ENCODE measurements at regions not wholly inside any gene's neighbourhood (a gene's known extent, or its start where the extent isn't known, plus 50 kb on each side); places are given as distances from the start of the nearest gene placed in this dataset.

- peak overlapping the region in 1 of 2 experiments; percentile 43; a peak in 2 of 4 replicates for H3K4me3 ChIP-seq (replicated peaks in 1 of 2; ENCODE audit: low read depth in 1 of 2, low read length in 2 of 2)
- H3K27ac ChIP-seq (ENCODE audit: low read depth, low read length) = peak overlapping the region; percentile 53; the same call in 1 of the 2 replicates
- H3K27me3 ChIP-seq (ENCODE audit: insufficient read depth, low read length) = no peaks in the 10 kb centered on the region
- H4K20me1 ChIP-seq (ENCODE audit: insufficient read depth) = no peaks in the 10 kb centered on the region
- H2AFZ ChIP-seq (ENCODE audit: low read depth, low read length, poor library complexity, severe bottlenecking) = peak overlapping the region; percentile 89
- ChIA-PET CTCF (interaction anchor here (2.0 kb wide), 1 partner anchor 285 kb away, joined by 5 read pairs; no protein-coding TSS in a partner anchor), RAD21 (ENCODE audit: low non-redundant PET in 1 of 2, low total read pairs in 2 of 2, uncharacterized antibody in 2 of 2, unreplicated experiment in 2 of 2) (no interaction called here), POLR2A (interaction anchor here (0.6 kb wide), 1 partner anchor 624 kb away, joined by 3 read pairs; no protein-coding TSS in a partner anchor)
- intact Hi-C loops (cut with micrococcal nuclease) = loop anchor here (1.0 to 10.0 kb wide), 3 partner anchors 273 to 600 kb away; partner anchors contain the start of genes ATE1 and FGFR2
- peak; percentile 75 for DNase-seq (ENCODE audit: low read depth, low spot score)
- no peaks in the 10 kb centered on the region for H3K9me3 ChIP-seq (ENCODE audit: control insufficient read depth in 1 of 2, insufficient read depth in 1 of 2, low read depth in 1 of 2, low read length in 2 of 2)
- peak; percentile 81 for ATAC-seq
- H3K9me2 ChIP-seq (ENCODE audit: insufficient read depth) = no peaks in the 10 kb centered on the region
- H3K9ac ChIP-seq (ENCODE audit: low read length) = no peak overlapping the region
- no TSS peak for BruUV-seq (replicated peaks)
- peak overlapping the region; percentile 78 for H3K4me2 ChIP-seq (ENCODE audit: low read length)
- H3K4me1 ChIP-seq (ENCODE audit: control insufficient read depth in 1 of 2, insufficient read depth in 2 of 2, low read length in 2 of 2) = peaks cover 34 to 47% of the 10 kb centered on the region in 2 experiments
- no peaks in the 10 kb centered on the region for H3K79me2 ChIP-seq (ENCODE audit: insufficient read depth, low read length)
- no peaks in the 10 kb centered on the region for H3K36me3 ChIP-seq (ENCODE audit: control insufficient read depth in 1 of 2, insufficient read depth in 2 of 2, low read length in 2 of 2)
- no peak for TF ChIP-seq EGR1 (IDR thresholded peaks at IDR 0.05; ENCODE audit: low read depth)
- TF ChIP-seq SRF (IDR thresholded peaks at IDR 0.05; ENCODE audit: low read depth) = no peak
- TF ChIP-seq ZBTB33 (IDR thresholded peaks at IDR 0.05; ENCODE audit: extremely low read depth, insufficient replicate concordance, low read length) = no peak
- no peak for TF ChIP-seq CTCF (IDR thresholded peaks at IDR 0.05 in 2 of 3, conservative IDR thresholded peaks at IDR 0.05 in 1 of 3; ENCODE audit: borderline replicate concordance in 1 of 3, insufficient read depth in 1 of 3, low read depth in 2 of 3, low read length in 2 of 3)
- peak; percentile 95 for TF ChIP-seq FOSL1 (IDR thresholded peaks at IDR 0.05; ENCODE audit: low read depth)
- peak; percentile 96 for TF ChIP-seq JUND (IDR thresholded peaks at IDR 0.05)
- no peak for TF ChIP-seq POLR2A (IDR thresholded peaks at IDR 0.05; ENCODE audit: borderline replicate concordance, extremely low read depth, insufficient read depth, insufficient read length)
- TF ChIP-seq ZFX (IDR thresholded peaks at IDR 0.05) = no peak
- no peak for TF ChIP-seq ELF1 (IDR thresholded peaks at IDR 0.05; ENCODE audit: borderline replicate concordance, low read depth)
- no peak for TF ChIP-seq YY1 (IDR thresholded peaks at IDR 0.05; ENCODE audit: extremely low read depth, insufficient replicate concordance, low read depth, low read length)
- TF ChIP-seq POLR2AphosphoS5 (IDR thresholded peaks at IDR 0.05; ENCODE audit: low read depth, low read length) = peak; percentile 44; the same call in 1 of the 2 replicates
- no peak for TF ChIP-seq EZH2 (IDR thresholded peaks at IDR 0.05)
- peak; percentile 74 for TF ChIP-seq CEBPB (IDR thresholded peaks at IDR 0.05; ENCODE audit: low read depth)
- TF ChIP-seq ZNF274 (IDR thresholded peaks at IDR 0.05; ENCODE audit: low read depth, low read length) = no peak
- TF ChIP-seq MAX (IDR thresholded peaks at IDR 0.05) = peak; percentile 64
- peak; percentile 84 for TF ChIP-seq SP1 (IDR thresholded peaks at IDR 0.05; ENCODE audit: low read depth)
- no peak for TF ChIP-seq TCF7L2 (IDR thresholded peaks at IDR 0.05; ENCODE audit: borderline replicate concordance, extremely low read depth, insufficient read depth, insufficient read length)
- 0 out of 2 replicates have a peak, but pooled peaks have one; percentile 36 for TF ChIP-seq SIN3A (IDR thresholded peaks at IDR 0.05; ENCODE audit: low read depth)
- no peak; the same call in 1 of the 2 replicates for TF ChIP-seq RAD21 (IDR thresholded peaks at IDR 0.05; ENCODE audit: low read depth)
- peak; percentile 93 for TF ChIP-seq CBX3 (IDR thresholded peaks at IDR 0.05; ENCODE audit: low read depth)
- TF ChIP-seq EZH2phosphoT487 (IDR thresholded peaks at IDR 0.05; ENCODE audit: borderline replicate concordance) = no peak
Measured at GRCh38 chr10:121324678-121325213, 273.5 kb downstream of the FGFR2 start.
